Vagina (tissue), 2 donors: ENCODE measurements at regions not wholly inside any gene's neighbourhood (a gene's known extent, or its start where the extent isn't known, plus 50 kb on each side); places are given as distances from the start of the nearest gene placed in this dataset.

Experiments
- POLR2A ChIP-seq, 2 donors: fragments of 450-650 bp; IDR thresholded peaks; one replicate each; pipeline ENCODE4 v1.6.1; 2017; ENCODE audit warnings: antibody characterized with exemption in 2 of 2, mild to moderate bottlenecking in 2 of 2, moderate library complexity in 2 of 2
- POLR2AphosphoS5 ChIP-seq, 2 donors: sonication (generic); formaldehyde crosslinking; IDR thresholded peaks; one replicate each; pipeline ENCODE4 v1.9.0; 2017; ENCODE audit warnings: antibody characterized with exemption in 2 of 2, mild to moderate bottlenecking in 2 of 2, low read depth in 1 of 2; ENCODE audit not compliant: insufficient read depth in 1 of 2
- TF ChIP-seq, protein P1 (sequence below), 3 experiments: fragments of 450-650 bp in 2 of 3; fragments of 200-600 bp in 1 of 3; sonication (generic) in 1 of 3; IDR thresholded peaks; one replicate each; pipeline ENCODE4 v1.5.1; 2017 to 2019; ENCODE audit warnings: antibody characterized with exemption in 3 of 3, mild to moderate bottlenecking in 2 of 3, moderate library complexity in 2 of 3

DNA sequence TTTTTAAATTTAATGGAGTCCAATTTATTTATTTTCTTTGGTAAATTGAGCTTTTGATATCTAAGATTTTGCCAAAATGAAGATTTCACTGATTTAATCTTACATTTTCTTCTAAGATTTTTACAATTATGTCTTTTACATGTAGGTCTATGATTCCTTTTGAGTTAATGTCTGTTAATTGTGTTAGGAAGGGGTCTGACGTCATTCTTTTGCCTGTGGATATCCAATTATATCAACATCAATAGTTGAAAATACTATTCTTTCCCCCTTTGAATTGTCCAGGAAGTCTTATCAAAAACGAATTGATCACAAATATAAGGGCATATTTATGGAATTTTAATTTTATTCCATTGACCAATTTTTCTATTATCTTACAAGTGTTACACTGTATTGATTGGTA lies 1258.8 kb upstream of the B3GALT2 start:
- TF ChIP-seq, protein P1, sequence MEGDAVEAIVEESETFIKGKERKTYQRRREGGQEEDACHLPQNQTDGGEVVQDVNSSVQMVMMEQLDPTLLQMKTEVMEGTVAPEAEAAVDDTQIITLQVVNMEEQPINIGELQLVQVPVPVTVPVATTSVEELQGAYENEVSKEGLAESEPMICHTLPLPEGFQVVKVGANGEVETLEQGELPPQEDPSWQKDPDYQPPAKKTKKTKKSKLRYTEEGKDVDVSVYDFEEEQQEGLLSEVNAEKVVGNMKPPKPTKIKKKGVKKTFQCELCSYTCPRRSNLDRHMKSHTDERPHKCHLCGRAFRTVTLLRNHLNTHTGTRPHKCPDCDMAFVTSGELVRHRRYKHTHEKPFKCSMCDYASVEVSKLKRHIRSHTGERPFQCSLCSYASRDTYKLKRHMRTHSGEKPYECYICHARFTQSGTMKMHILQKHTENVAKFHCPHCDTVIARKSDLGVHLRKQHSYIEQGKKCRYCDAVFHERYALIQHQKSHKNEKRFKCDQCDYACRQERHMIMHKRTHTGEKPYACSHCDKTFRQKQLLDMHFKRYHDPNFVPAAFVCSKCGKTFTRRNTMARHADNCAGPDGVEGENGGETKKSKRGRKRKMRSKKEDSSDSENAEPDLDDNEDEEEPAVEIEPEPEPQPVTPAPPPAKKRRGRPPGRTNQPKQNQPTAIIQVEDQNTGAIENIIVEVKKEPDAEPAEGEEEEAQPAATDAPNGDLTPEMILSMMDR (IDR thresholded peaks at IDR 0.05): no peak
- no peak for TF ChIP-seq POLR2AphosphoS5 (IDR thresholded peaks at IDR 0.05; ENCODE audit: insufficient read depth in 1 of 2, low read depth in 1 of 2)
- TF ChIP-seq POLR2A (IDR thresholded peaks at IDR 0.05): no peak
